Ishikawa (cell line): ENCODE measurements at regions not wholly inside any gene's neighbourhood (a gene's known extent, or its start where the extent isn't known, plus 50 kb on each side); places are given as distances from the start of the nearest gene placed in this dataset.

ENCODE experiments used
- NFIC ChIP-seq: IDR thresholded peaks from 2 replicates; pipeline ENCODE4 v1.6.1; 2012
- TAF1 ChIP-seq: IDR thresholded peaks from 2 replicates; pipeline ENCODE4 v1.6.1; 2012; ENCODE audit warnings: low read depth, mild to moderate bottlenecking

GRCh38 chr14:71290960-71291466 is 383.8 kb downstream of the PCNX1 start:
- TF ChIP-seq NFIC (no peak), TAF1 (no peak)
